Stomach (tissue), 8 donors: ENCODE measurements at regions not wholly inside any gene's neighbourhood (a gene's known extent, or its start where the extent isn't known, plus 50 kb on each side); places are given as distances from the start of the nearest gene placed in this dataset.
A peak's percentile ranks its signal among the peaks of the same experiment; 100 is the strongest.

Experiments
- DNase-seq, 2 donors: peaks; one replicate each; pipeline versions ENCODE4 v3.0.0 to v3.0.0-alpha.2; 2013 to 2019
- H3K27ac ChIP-seq, 5 donors: fragments of 200-600 bp in 4 of 5; sonication (generic) in 4 of 5; one replicate each; pipeline ENCODE4 v1.5.1; 2013 to 2019; ENCODE audit warnings: mild to moderate bottlenecking in 1 of 5, moderate library complexity in 1 of 5
- H3K27me3 ChIP-seq, 3 donors: fragments of 200-600 bp; sonication (generic); one replicate each; pipeline ENCODE4 v1.5.1; 2017 to 2019; ENCODE audit warnings: mixed run types in 1 of 3
- H3K36me3 ChIP-seq, 4 donors: fragments of 200-600 bp; sonication (generic); 1 replicate in 3 of 4; 2 replicates in 1 of 4; pipeline ENCODE4 v1.5.1; 2016 to 2019
- H3K4me1 ChIP-seq, 4 donors: fragments of 200-600 bp; sonication (generic); one replicate each; pipeline ENCODE4 v1.5.1; 2016 to 2019
- H3K4me3 ChIP-seq, 4 donors: fragments of 200-600 bp; sonication (generic) in 3 of 4; one replicate each; pipeline ENCODE4 v1.5.1; 2016 to 2019; ENCODE audit warnings: mild to moderate bottlenecking in 1 of 4
- H3K9me3 ChIP-seq, 4 donors: fragments of 200-600 bp; sonication (generic); one replicate each; pipeline ENCODE4 v1.5.1; 2016 to 2019
- CTCF ChIP-seq, 7 experiments: fragments of 450-650 bp in 4 of 7; fragments of 200-600 bp in 3 of 7; sonication (generic) in 3 of 7; IDR thresholded peaks; one replicate each; pipeline ENCODE4 v1.5.1; 2016 to 2019; ENCODE audit warnings: antibody characterized with exemption in 7 of 7, control low read depth in 2 of 7, mild to moderate bottlenecking in 1 of 7
- EP300 ChIP-seq: sonication (generic); formaldehyde crosslinking; IDR thresholded peaks from one replicate; pipeline ENCODE4 v1.6.1; 2017; ENCODE audit warnings: antibody characterized with exemption
- POLR2A ChIP-seq, 4 donors: fragments of 450-650 bp; IDR thresholded peaks; one replicate each; pipeline ENCODE4 v1.6.1; 2016; ENCODE audit warnings: antibody characterized with exemption in 4 of 4, control low read depth in 2 of 4, mild to moderate bottlenecking in 1 of 4, moderate library complexity in 1 of 4
- POLR2AphosphoS5 ChIP-seq, 3 donors: sonication (generic); formaldehyde crosslinking; IDR thresholded peaks; one replicate each; pipeline ENCODE4 v1.6.1; 2016; ENCODE audit warnings: antibody characterized with exemption in 3 of 3
- WGBS, 5 donors: extraction: QIAGEN DNeasy Blood & Tissue Kit in 3 of 5; methylation state at CpG; one replicate each; pipeline versions ENCODE4 v1.1.5 to v1.1.7; 2013 to 2018; 5-methylcytosine and 5-hydroxymethylcytosine counted together
- intact Hi-C: fragments of 100-400 bp; cut with DNase I; formaldehyde crosslinking; loops from one replicate; pipeline ENCODE4 v1.15.1; 2023; ENCODE audit warnings: low total_unique reads
- donor health status: healthy with polysubstance abuse.
- donor health status: Bipolar disorder and iron deficiency.
- donor health status: healthy.

DNA sequence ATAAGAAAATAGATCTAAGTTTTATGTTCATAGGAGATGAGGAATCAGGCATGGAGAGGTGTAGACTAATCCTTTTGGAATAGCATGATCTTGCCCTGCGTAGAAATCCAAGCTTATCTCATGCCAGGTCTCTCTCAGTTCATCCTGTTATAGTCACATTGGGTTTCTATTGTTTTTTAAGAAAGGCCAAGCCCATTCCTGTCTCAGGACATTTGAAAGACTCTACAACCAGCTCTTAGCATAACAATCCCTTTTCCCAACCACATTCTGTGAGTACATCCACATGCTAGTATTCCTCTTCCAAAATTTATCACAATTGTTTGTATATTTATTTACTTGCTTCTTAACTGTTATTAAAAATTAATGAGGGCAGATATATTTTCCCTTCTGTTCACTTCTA is 130.3 kb downstream of the MMUT start:
- DNase-seq, result no peak
- peaks cover 0 to 8% (median 0%) of the 10 kb centered on the region in 4 donors for H3K9me3 ChIP-seq
- no peaks in the 10 kb centered on the region for H3K36me3 ChIP-seq
- no peak overlapping the region for H3K4me3 ChIP-seq
- H3K27me3 ChIP-seq, result no peaks in the 10 kb centered on the region
- TF ChIP-seq EP300, result no peak
- no peak for TF ChIP-seq CTCF (IDR thresholded peaks at IDR 0.05)
- 48 to 71% (median 56%) methylated on average over 1 of the region's 1 CpG for WGBS, 5 donors
- H3K4me1 ChIP-seq, result peaks cover 0 to 5% (median 0%) of the 10 kb centered on the region in 4 donors
- intact Hi-C loops, result no loop called here
- H3K27ac ChIP-seq, result no peak overlapping the region

DNA sequence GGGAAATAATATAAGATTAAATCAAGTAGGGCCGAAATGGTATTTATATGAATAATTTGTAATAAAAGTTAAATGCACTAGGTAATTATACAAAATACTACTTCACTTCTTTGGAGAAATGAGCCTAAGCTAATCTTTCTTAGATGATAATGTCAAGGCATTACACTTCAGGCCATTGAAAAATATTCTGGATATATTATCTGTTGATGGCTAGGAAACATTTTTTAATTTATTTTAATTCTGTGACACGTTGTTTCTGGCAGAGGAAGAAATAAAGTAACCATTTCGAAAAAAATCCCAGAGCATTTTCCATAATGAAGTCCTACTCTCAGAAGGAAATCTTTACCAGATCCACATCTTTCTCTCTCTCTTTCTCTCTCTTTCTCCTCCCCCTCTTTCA is 133.9 kb downstream of the MMUT start:
- TF ChIP-seq POLR2A (IDR thresholded peaks at IDR 0.05) (no peak), EP300 (no peak), POLR2AphosphoS5 (IDR thresholded peaks at IDR 0.05) (no peak)
- no peaks in the 10 kb centered on the region for H3K9me3 ChIP-seq
- 62 to 78% (median 64%) methylated on average over 3 of the region's 3 CpGs for WGBS, 5 donors
- H3K27me3 ChIP-seq, result no peaks in the 10 kb centered on the region
- no peak for DNase-seq
- no peak overlapping the region for H3K27ac ChIP-seq
- intact Hi-C loops, result no loop called here
- peaks cover 0 to 13% (median 0%) of the 10 kb centered on the region in 4 donors for H3K4me1 ChIP-seq
- H3K36me3 ChIP-seq, result no peaks in the 10 kb centered on the region
- no peak overlapping the region for H3K4me3 ChIP-seq

DNA sequence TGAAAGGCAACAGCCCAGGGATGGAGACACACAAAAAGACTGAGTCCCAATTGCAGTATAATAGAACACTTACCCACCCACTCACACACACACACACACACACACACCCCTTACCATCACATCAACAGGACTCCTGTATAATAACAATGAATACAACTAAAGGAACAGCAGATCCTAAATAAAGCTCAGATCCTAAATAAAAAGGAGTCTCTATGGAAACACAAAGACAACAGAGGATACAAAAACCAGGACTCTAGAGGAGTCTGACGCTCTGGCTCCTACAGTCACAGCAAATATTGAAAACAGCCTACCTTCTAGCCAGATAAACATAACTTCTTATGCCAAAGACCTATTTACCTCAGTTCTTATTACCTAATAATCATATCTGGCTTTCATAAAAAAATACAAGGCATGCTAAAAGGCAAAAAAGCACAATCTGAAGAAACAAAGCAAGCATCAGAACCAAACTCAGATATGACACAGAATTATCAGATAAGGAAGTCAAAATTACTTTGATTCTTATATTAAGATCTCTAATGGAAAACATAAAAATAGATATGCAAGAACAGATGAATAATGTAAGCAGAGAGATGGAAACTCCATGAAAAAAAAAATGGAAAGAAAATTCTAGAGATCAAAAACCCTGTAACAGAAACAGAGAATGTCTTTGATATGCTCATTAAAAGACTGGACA is 134.9 kb downstream of the MMUT start:
- intact Hi-C loops, result no loop called here
- Histone ChIP-seq H3K4me3 (no peak overlapping the region), H3K36me3 (no peaks in the 10 kb centered on the region), H3K9me3 (no peaks in the 10 kb centered on the region), H3K27me3 (no peaks in the 10 kb centered on the region), H3K27ac (no peak overlapping the region), H3K4me1 (peaks cover 0 to 13% (median 0%) of the 10 kb centered on the region in 4 donors)
- DNase-seq, result peak in 1 of 2 donors; percentile 7
- whole genome bisulfite sequencing, 5 donors, result 18 to 50% (median 32%) methylated on average over 1 of the region's 1 CpG
- TF ChIP-seq POLR2A (IDR thresholded peaks at IDR 0.05) (no peak), CTCF (IDR thresholded peaks at IDR 0.05) (no peak), POLR2AphosphoS5 (IDR thresholded peaks at IDR 0.05) (no peak), EP300 (no peak)

DNA sequence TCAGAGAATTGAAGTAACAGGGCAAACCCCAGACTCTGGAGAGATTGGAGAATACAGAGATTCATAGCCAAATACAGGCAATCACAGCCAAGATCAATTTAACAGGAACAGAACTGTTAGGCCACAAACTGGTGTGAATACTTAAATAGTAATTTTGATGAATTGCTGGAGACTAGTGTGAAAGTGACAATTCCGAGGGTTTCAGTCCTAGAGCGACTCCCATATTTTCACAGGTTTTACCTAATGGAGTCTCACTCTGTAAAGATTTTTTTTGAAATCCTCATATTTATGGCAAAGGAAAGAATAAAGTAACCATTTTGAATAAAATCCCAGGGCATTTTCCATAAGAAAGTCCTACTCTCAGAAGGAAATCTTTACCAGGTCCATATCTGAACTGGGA is 135.5 kb downstream of the MMUT start:
- Histone ChIP-seq H3K9me3 (no peaks in the 10 kb centered on the region), H3K36me3 (no peaks in the 10 kb centered on the region), H3K27ac (no peak overlapping the region), H3K4me1 (peaks cover 0 to 13% (median 0%) of the 10 kb centered on the region in 4 donors), H3K27me3 (no peaks in the 10 kb centered on the region), H3K4me3 (no peak overlapping the region)
- WGBS, 5 donors, result 85 to 91% (median 90%) methylated on average over 2 of the region's 2 CpGs
- intact Hi-C loops, result no loop called here
- no peak for DNase-seq
- TF ChIP-seq POLR2AphosphoS5 (IDR thresholded peaks at IDR 0.05), result no peak
- no peak for TF ChIP-seq EP300
- no peak for TF ChIP-seq POLR2A (IDR thresholded peaks at IDR 0.05)
- no peak for TF ChIP-seq CTCF (IDR thresholded peaks at IDR 0.05)

DNA sequence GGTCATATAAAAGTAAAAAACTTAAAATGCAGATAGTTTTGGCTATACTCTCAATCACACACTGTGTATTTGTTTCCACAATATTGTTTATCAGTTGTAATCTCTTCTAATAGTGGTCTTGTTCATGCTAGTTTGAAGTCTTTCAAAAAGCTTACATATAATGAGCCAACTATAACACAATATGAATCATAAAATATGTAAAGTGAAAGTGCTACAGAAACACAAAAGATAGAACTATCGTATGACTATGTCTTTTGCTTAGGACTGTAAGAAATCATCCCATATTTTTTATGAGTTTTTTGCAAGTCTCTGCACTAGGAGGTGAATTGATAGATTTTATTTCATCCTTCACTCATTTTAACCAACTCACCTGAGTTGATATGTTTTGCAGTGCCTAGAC is 136.0 kb downstream of the MMUT start:
- 56 to 90% (median 84%) methylated on average over 1 of the region's 1 CpG for WGBS, 5 donors
- Histone ChIP-seq H3K27ac (no peak overlapping the region), H3K27me3 (no peaks in the 10 kb centered on the region), H3K9me3 (no peaks in the 10 kb centered on the region), H3K4me1 (peaks cover 0 to 13% (median 0%) of the 10 kb centered on the region in 4 donors), H3K36me3 (no peaks in the 10 kb centered on the region), H3K4me3 (no peak overlapping the region)
- intact Hi-C loops, result no loop called here
- TF ChIP-seq POLR2AphosphoS5 (IDR thresholded peaks at IDR 0.05) (no peak), EP300 (no peak), POLR2A (IDR thresholded peaks at IDR 0.05) (no peak)
- no peak for DNase-seq
